AG04450 (cell line): ENCODE measurements at regions not wholly inside any gene's neighbourhood (a gene's known extent, or its start where the extent isn't known, plus 50 kb on each side); places are given as distances from the start of the nearest gene placed in this dataset.

Experiments used
- CTCF ChIA-PET: fragments of 300-600, 350-600 bp; formaldehyde crosslinking; extraction: SDS; loops from one replicate; lab custom pipeline; 2022; ENCODE audit warnings: antibody characterized with exemption, inconsistent platforms; lab: Charles Lee
- POLR2A ChIA-PET: fragments of 350-600 bp; formaldehyde crosslinking; extraction: SDS; loops from one replicate; lab custom pipeline; 2021; ENCODE audit warnings: antibody characterized with exemption, inconsistent platforms; lab: Yijun Ruan, JAX
- DNase-seq: peaks from one replicate; pipeline ENCODE4 v3.0.0-alpha.2; 2011; ENCODE audit warnings: low read depth, low spot score
- H3K27ac ChIP-seq: one replicate; pipeline ENCODE4 v1.5.1; 2012; ENCODE audit warnings: low read depth, low read length, control low read depth
- H3K27me3 ChIP-seq: one replicate; pipeline ENCODE4 v1.6.0; 2012; ENCODE audit warnings: low read length; ENCODE audit not compliant: control insufficient read depth, insufficient read depth
- H3K4me3 ChIP-seq: 2 replicates; pipeline ENCODE4 v1.5.1; 2011; ENCODE audit warnings: mild to moderate bottlenecking, low read depth, low read length, control low read depth
- H3K9me3 ChIP-seq: 2 replicates; pipeline ENCODE4 v1.5.1; 2012; ENCODE audit warnings: low read length; ENCODE audit not compliant: control insufficient read depth, insufficient read depth
- TF ChIP-seq, protein P1 (sequence below): IDR thresholded peaks from 2 replicates; pipeline ENCODE4 v1.5.1; 2011; ENCODE audit warnings: low read depth, low read length, control low read depth, inconsistent platforms

DNA sequence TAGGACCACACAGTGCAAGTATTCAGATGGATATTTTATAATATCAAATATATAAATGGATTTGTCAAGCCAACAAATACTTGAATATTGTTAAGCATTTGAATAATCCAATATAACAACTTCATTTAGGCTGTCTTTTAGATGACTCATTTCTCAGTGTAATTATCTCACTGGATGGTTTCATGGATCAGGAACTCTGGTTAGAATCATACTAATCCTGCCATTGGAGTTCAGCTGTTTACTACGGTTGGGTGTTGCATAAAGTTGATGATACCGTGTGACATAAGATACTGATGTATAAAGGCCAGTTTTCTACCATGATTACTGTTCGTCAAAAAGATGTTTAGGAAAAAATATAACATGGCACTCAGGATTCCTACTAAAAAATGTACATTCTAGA, 196.3 kb downstream of the TSHZ3 start:
- DNase-seq, result no peak
- H3K27me3 ChIP-seq, result no peaks in the 10 kb centered on the region
- TF ChIP-seq, protein P1, sequence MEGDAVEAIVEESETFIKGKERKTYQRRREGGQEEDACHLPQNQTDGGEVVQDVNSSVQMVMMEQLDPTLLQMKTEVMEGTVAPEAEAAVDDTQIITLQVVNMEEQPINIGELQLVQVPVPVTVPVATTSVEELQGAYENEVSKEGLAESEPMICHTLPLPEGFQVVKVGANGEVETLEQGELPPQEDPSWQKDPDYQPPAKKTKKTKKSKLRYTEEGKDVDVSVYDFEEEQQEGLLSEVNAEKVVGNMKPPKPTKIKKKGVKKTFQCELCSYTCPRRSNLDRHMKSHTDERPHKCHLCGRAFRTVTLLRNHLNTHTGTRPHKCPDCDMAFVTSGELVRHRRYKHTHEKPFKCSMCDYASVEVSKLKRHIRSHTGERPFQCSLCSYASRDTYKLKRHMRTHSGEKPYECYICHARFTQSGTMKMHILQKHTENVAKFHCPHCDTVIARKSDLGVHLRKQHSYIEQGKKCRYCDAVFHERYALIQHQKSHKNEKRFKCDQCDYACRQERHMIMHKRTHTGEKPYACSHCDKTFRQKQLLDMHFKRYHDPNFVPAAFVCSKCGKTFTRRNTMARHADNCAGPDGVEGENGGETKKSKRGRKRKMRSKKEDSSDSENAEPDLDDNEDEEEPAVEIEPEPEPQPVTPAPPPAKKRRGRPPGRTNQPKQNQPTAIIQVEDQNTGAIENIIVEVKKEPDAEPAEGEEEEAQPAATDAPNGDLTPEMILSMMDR, result no peak
- H3K9me3 ChIP-seq, result no peaks in the 10 kb centered on the region; the same call in none of the 2 replicates
- H3K27ac ChIP-seq, result no peak overlapping the region
- no peak overlapping the region for H3K4me3 ChIP-seq
- POLR2A ChIA-PET, result no interaction called here
- CTCF ChIA-PET, result no interaction called here

DNA sequence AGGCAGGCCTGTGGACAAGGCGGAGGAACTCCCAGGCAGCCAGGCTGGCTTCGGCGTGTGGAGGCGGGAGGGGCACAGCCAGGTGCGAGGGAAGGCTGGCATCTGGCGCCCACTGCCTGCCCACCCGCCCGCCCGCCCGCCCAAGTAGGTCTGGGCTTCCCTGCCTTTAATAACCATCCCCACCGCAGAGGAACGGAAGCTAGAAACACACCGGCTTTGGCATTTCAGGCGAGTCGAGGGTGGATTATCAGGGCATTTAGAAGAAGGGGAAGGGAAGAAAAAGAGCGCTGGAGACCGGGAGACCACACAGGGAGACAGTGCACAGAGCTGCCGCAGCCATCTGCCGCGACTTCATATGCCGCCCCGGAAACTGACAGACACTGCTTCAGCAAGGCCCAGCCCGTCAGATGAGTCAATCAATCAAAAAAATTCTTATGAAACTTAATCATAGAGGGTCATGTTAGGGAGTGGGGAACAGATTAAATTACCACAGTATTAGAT, 199.7 kb downstream of the TSHZ3 start:
- H3K9me3 ChIP-seq, result no peaks in the 10 kb centered on the region; the same call in 1 of the 2 replicates
- H3K27ac ChIP-seq, result no peak overlapping the region
- ChIA-PET CTCF (no interaction called here), POLR2A (no interaction called here)
- H3K4me3 ChIP-seq, result no peak overlapping the region
- no peaks in the 10 kb centered on the region for H3K27me3 ChIP-seq
- TF ChIP-seq, protein P1, result no peak
- DNase-seq, result no peak

DNA sequence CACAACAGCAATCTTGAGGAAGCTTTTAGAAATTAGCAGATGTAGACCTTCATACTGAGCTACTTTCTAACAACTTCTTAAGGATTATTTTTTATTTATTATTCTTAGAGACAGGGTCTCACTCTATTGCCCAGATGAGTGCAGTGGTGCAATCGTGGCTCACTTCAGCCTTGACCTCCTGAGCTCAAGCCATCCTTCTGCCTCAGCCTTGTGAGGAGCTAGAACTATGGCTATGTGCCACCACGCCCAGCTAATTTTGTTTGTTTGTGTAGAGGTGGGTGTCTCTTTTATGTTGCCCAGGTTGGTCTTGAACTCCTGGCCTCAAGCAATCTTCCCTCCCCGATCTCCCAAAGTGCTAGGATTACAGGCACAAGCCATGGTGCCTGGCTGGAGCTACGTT, 200.6 kb downstream of the TSHZ3 start:
- Histone ChIP-seq H3K4me3 (no peak overlapping the region), H3K9me3 (no peaks in the 10 kb centered on the region; the same call in 1 of the 2 replicates), H3K27me3 (no peaks in the 10 kb centered on the region), H3K27ac (no peak overlapping the region)
- POLR2A ChIA-PET, result no interaction called here
- CTCF ChIA-PET, result interaction anchor here (0.6 kb wide), 1 partner anchor 65 kb away, joined by 5 read pairs; no protein-coding TSS in a partner anchor
- TF ChIP-seq, protein P1, result no peak
- no peak for DNase-seq

DNA sequence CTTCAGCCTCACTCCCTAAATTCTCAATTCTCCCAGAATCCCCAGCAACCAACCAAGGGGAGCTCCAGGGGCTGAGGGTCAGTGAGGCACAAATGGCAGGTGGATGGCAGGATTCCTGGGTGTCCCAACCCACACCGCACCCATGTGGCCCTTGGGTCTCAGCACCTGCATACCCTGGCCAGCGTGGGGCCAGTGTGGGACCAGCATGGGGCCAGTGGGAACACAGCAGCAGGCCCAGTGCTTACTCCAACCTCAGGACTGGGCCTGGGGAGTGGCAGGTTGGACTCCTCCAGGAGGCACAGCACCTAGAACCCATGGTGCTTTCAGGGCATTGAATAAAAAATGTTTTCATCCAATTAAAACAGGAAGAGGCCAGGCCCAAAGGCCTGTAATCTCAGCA, 202.0 kb downstream of the TSHZ3 start:
- no peaks in the 10 kb centered on the region; the same call in 1 of the 2 replicates for H3K9me3 ChIP-seq
- no peak overlapping the region for H3K27ac ChIP-seq
- POLR2A ChIA-PET, result no interaction called here
- no peak overlapping the region for H3K4me3 ChIP-seq
- TF ChIP-seq, protein P1, result no peak
- no peak for DNase-seq
- CTCF ChIA-PET, result no interaction called here
- no peaks in the 10 kb centered on the region for H3K27me3 ChIP-seq

DNA sequence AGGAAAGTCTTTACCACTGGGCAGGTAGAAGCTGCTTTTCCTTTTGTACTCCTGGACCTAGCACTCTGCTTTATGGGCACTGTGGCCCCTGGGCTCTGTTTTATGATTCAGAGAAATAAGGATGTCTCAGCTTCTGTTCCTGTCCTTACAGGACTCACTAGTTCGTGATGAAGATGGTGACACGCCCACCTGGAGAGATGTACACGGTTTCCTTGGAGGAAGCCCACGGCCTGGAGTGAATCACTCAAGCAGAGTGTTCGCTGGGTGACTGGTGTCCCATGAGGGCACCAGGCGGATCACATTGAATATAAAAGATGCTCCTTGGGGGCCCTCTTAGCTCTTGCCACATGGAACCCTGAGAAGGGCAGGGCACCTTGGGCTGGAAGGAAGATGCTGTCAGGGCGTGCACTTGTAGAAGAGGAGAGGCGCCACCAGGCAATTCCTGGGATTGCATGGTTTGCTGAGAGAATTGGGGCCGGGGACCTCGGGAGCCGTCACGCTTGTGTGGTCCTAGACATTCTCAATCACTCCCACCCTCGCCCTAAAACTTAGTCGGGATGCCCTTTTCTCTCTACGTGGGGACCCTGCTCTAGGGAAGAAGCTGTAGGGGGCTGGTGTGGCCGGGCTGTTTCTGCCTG, 202.6 kb downstream of the TSHZ3 start:
- no peak for DNase-seq
- ChIA-PET POLR2A (no interaction called here), CTCF (no interaction called here)
- no peak overlapping the region for H3K4me3 ChIP-seq
- H3K27me3 ChIP-seq, result no peaks in the 10 kb centered on the region
- TF ChIP-seq, protein P1, result no peak
- H3K9me3 ChIP-seq, result no peaks in the 10 kb centered on the region; the same call in 1 of the 2 replicates
- no peak overlapping the region for H3K27ac ChIP-seq
